Muscle of back (tissue), 3 donors: ENCODE measurements at regions not wholly inside any gene's neighbourhood (a gene's known extent, or its start where the extent isn't known, plus 50 kb on each side); places are given as distances from the start of the nearest gene placed in this dataset.

ENCODE experiments used
- DNase-seq, 3 donors: peaks; one replicate each; pipeline versions ENCODE4 v3.0.0 to v3.0.0-alpha.2; 2013

DNA sequence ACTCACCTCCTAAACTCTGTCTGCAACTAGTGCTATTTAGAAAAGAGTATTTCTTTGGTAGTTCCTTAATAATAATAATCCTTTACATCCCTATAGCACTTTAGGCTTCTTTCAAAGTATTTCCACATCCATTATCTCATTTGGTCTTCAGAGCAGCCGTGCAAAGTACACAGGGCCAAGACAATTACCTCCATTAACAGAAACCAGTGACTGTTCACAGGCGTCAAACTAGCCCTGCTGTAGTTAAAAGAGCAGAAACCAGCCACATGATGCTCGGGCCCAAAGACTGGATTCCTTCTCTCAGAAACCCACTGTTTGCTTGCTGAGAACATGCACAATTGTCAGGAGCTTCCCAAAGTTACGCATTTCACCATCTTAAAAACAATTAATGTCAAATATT lies 396.0 kb upstream of the DAB1 start:
- no peak for DNase-seq

DNA sequence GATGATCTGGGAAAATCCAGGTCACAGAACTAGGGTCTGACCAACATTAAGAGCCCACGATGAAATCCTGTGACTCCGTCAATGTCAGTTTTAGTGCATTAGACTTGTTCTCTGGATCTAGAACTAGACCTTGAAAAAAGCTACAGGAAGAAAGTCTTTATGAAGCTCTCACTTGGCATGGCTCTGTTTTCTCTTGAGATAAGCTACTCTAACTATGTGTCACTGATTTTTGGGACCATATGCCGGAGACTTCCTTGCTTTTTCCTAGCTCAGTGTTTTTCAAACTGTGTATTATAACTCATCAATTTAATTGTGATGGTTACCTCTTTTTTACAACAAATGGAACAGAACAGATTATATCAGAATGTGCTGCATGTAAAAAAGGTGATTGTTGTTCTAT lies 379.7 kb upstream of the DAB1 start:
- no peak for DNase-seq

DNA sequence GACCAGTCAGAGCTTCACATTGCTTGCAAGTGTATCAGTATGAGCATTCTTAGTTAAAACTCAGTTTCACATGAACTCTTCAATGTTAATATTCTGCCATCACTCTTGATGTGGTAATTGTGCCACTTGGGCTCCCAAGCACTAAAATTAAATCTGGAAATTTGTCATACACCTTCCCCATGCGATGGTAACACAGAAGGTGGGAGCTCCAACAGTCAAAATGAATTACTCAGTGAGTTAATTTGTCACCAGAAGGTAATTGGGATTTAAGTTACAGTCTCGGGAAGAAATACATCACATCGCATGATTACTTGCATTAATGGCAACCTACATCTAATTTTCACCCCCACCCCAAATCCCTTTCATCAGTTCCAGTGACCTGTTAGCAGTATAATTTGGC lies 376.5 kb upstream of the DAB1 start:
- DNase-seq = no peak

DNA sequence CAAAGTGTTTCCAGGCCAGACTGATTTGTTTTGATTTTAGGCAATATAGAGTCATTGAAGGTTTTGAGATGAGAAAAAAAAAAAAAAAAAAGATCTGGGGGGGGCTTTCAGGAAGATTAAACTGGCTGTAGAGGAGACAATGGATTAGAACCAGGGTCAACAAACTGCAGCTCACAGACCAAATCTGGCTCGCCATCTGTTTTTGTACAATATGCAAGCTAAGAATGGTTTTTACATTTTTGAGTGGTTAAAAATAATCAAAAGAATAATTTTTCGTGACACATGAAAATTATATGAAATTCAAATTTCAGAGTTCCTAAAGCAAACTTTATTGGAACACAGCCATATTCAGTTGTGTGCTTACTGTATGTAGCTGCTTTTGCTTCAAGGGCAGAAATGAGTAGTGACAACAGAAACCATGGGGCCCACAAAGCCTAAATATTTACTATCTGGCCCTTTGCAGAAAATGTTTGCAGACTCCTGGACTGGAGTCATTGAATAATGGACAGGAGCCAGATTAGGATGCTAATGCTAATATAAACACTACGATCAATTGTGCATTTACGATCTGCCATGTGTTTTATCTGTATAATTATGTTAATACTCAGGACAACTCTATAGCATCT lies 375.7 kb upstream of the DAB1 start:
- no peak for DNase-seq

DNA sequence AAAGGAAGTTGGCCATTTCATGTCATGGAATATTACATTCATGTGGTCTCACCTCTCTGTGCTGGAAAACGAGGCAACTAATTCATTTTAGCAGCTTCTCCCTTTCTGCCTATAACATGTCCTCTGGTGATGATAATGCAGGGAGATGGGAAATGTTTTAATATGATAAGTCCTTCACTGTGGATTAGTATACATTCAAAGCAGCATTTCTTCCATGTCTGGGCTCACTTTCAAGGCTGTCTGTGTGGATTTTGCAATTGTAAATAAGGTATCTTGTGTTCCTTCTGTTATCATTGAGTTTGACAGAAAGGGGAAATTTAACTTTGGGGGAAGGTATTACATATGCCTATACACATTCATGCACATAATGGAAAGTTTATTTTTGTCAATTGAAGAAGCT lies 374.7 kb upstream of the DAB1 start:
- no peak for DNase-seq

DNA sequence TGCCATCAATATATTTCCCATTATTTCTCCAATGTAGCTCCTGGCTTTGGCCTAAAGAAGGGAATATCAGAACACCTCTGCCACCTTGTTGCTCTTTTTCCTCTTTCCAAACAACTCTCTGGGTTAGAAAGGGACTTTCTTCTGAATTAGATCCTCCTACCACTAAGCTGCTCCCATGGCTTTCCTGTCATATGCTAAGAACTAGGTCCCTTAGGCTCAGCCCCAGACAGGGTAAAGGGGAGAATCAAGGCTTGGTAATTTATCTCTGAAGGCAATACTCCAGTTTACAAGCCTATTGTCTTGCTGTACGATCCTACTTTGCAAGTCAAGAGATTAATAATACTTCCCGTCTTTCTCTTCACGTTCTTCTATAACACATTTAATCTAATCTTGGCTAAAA lies 373.2 kb upstream of the DAB1 start:
- no peak for DNase-seq

DNA sequence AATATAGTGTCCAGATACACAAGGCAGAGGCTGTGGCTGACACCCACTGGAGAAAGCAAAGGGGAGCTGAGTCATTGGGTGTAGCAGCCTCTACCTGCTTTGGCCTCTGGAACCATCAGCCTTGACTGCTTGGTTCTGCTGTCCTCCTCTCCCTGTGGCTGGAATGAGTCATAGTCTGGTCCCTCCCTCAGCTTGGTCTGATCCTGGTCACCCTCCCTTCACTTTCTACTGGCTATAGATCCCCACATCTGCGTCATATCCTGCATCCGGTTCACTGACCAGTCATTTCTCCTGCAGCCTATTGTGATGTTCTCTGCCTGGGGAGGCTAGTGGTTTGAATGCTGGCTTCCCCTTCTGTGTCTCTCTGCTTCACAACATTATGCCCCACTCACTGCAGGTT lies 372.8 kb upstream of the DAB1 start:
- no peak for DNase-seq

DNA sequence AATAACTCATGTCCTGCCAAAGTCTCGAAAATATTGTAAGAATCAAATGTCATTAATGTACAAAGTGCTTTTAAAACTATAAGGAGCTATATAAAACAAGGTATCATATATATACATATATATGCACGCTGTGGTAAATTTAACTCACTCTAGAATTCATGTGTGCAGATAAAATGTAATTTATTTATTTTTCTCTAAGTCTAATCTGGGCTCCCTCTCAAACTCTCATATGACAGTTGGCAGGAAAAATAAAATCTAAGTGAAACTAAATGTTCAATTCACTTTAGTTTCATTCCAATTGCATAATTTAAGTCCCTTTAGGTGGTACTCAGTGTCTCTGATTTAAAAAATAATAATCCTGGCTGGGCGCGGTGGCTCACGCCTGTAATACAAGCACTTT lies 372.0 kb upstream of the DAB1 start:
- DNase-seq = no peak

DNA sequence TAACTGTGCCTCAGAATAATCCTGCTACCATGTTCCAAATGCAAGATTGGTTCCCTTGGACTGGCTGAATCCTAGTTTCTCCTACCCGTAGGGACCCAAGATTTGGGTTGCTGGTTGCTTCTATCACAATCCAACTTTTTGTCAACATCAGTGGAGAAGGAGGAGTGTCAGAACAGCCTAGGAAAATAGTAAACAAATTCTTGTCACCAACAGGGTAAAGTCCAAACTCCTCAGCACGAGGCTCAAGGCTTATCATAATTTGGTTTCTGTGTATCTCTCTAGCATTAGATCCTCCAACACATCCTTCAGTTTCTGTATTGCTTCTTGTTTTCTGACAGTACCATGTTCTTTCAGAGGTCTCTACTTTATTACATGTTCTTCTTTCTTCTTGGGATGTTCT lies 370.2 kb upstream of the DAB1 start:
- no peak for DNase-seq

DNA sequence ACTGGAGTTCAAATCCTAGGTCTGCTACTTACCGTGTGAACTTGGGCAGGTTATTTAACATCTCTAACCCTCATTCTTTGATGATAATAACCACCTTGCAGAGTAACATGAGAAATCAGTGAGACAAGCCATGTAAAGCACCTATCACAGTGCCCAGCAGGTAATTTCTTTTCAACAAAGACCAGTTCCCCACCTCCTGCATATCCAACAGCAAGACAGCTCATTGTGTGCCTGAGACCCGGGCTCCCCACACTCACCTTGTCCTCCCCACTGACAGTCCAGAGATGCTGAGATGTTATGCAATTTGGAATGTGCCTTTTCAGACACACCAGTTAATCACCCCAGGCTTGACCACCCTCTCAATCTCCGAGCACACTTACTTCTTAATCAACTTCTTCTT lies 367.6 kb upstream of the DAB1 start:
- DNase-seq = no peak

DNA sequence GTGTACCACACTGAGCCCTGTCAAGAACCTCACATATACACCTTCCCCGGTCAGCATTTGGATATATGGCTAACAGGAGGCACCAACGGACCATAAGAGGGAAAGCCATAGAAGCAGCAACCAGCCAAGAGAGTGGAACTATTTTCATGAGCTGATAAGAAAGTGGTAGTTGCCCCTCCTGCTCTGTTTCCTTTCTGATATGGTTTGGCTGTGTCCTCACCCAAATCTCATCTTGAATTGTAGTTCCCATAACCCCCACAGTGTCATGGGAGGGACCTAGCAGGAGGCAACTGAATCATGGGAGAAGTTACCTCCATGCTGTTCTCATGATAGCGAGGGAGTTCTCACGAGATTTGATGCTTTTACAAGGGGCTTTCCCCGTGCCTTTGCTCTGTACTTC lies 366.1 kb upstream of the DAB1 start:
- no peak for DNase-seq

DNA sequence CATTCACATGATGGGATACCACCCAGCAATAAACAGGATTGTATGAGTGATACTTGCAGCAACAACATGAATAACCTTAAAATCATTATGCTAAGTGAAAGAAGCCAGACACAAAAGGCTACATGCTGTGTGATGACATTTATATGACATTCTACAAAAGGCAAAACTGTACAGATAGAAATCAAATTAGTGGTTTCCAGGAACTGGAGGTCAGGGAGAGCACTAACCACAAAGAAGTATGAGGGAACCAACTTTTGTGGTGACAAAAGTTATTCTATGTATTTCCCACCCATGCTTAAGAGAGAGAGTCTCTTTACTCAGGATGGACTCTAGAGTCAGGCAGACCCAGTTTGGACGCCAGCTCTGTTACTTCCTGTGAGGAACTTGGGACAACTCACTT lies 364.5 kb upstream of the DAB1 start:
- no peak for DNase-seq

DNA sequence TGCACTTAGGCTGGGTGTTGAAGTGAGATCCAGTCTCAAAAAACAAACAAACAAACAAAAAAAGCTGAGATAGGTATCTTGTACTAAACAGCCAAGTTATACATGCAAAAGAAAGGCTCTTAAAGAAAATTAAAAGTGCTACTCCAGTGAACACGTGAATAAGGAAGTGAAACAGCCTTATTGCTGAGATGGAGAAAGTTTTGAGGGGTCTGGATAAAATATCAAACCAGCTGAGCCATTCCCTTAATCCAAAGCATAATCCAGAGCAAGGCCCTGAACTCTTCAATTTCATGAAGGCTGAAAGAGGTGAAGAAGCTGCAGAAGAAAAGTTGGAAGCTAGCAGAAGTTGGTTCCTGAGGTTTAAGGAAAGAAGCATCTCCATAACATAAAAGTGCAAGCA lies 360.5 kb upstream of the DAB1 start:
- DNase-seq = no peak

DNA sequence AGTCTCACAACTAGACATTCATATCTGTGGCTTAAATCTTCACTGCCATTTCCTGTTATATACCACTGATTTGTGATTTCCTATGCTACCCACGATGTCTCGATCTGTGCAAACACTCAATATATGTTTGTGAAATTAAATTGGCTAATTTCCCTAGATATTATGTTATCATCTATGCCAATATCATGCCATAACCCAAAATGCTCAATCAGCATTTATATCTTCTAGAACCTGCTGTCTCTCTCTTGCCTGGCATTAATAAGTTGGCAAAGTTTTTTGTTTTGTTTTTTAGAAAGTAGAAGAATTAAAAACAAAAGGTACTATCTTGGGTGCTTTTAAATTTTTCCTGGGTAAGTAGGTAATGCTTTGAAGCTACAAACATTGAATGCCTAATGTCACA lies 358.5 kb upstream of the DAB1 start:
- no peak for DNase-seq

DNA sequence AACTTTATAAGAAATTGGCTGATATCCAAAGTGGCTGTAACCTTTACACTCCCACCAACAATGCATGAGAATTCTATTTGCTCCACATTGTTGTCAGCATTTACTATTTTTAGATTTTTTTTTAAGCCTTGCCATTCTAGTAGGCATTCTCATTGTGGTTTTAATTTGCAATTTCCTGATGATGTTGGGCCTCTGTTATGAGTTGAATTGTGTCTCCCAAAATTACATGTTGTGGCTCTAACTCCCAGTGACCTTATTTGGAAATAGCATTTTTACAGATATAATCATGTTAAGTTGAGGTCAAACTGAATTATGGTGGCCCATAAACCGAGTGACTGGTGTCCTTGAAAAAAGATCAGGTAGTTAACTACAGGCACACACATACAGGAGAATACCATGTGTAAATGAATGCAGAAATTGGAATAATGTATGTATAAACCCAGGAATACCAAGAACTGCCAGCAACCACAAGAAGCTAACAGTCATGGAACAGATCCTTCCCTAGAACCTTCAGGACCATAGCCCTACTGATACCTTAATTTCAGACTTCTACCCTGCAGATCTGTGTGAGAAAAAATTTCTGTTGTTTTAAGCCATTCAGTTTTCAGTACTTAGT lies 348.8 kb upstream of the DAB1 start:
- DNase-seq = no peak

DNA sequence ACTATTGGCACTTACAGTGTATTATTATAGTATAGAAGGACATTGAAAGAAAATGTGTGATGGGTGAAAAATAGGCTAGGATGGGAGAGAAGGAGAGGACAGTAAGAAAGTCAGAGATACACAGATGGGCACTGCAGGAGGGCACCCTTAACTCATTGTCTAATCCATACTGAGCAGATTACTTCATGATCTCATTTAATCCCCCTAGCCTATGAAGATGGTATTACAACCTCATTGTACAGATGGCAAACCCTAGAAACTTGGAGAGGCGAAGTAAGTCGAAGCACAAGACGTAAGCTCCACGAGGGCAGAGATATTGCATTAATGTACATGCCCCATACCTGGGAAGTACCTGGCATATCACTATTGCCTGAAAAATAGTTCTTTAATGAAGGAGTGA lies 346.9 kb upstream of the DAB1 start:
- DNase-seq = no peak

DNA sequence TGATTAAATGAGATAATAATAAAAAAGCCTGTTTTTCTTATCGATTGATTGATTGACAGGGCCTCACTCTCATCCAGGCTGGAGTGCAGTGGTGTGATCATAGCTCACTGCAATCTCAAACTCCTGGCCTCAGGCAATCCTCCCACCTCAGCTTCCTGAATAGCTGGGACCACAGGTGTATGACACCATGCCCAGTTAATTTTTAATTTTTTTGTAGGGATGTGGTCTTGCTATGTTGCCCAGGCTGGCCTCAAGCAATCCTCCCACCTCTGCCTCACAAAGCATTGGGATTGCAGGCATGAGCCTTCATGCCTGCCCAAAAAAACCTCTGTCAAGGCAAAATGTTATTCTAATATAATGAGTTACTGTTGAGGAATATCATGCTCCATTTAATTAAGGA lies 346.4 kb upstream of the DAB1 start:
- no peak for DNase-seq

DNA sequence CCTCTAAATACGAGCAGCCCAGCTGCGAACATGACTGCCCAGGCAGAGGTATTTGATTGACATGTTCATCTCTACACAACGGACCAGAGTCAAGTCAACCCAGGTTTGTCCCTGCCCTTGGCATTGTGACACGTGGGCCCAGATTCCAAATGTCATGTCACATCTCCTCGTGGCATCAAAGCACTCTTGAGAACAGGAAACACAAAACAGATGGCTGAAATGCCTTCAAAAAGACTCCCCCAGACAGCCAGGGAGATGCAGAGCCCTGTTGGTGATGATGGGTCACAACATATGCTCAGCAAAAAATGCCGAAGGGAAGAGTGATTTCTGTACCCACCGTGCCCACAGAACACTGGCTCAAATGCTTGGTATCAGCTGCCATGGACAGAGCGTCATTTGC lies 337.8 kb upstream of the DAB1 start:
- DNase-seq = no peak

DNA sequence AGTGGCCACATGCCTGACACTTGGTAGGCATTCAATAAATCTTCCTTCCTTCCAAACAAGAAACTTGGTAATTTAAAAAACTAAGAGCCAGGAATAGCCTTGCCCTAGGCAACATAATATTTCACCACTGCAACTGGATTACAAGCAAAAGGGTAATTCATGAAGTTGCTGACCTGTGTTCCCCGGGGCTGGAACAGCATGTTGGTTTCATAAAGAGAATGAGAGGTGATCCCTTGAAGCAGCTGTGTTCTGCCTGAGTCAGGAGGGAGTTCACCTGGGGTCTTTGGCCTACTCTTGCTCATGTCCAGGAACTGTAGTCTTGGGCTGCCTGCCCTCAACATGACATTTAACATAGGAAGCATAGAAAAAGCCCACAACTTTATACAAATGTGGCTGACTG lies 329.0 kb upstream of the DAB1 start:
- DNase-seq = no peak

DNA sequence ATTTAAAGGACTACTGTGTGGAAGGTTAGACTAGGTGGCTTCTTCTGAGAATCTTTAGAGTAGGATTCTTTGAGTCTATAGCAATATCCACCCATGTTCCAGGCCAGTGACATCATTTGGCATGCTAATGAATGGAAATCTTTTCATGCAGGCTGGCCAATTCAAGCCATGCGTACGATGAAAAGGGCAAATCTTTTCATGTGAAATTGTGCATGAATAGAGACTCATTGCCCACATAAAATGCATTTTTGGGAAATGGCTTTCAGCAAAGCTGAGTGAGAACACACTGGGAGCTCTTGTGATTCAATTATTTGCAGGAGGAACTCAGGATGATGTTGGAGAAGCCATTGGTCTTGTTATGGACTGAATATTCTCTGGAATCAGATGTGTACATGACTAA lies 324.9 kb upstream of the DAB1 start:
- DNase-seq = no peak

DNA sequence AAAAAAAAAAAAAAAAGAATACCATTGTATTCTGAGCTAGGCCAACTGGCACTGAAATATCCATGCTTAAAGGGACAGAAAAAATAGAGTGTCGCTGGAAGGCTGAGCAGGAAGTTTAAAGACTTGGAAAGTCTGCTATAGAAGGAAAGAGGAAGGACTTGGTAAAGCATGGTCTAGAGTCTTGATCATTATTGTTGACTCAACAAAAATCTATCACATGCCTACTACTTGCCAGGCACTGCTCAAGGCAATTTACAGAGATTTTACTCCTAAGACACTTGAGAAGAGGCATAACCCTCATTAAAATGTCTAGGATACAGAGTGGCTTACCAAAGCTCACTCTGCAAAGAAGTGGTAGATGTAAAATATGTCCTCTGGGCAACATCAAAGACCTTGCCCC lies 324.0 kb upstream of the DAB1 start:
- no peak for DNase-seq

DNA sequence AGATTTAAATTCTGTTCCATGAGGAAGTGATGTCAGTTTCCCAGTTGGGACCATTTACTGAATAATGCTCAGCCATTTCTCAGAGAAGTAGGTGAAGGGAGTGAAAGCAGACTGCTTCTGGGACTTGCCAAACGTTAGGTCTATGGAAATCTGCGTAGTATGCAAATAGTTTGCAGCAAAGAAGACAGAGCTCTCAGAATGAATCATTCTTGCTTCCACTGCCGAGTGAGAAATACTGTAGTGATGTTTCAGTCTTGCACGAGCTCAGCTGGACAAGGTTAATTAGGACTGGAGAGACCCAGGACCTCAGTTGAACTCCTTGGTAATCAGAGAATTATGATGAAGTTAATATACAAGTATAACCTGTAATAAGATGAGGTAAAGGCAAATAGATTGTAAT lies 317.7 kb upstream of the DAB1 start:
- DNase-seq = no peak

DNA sequence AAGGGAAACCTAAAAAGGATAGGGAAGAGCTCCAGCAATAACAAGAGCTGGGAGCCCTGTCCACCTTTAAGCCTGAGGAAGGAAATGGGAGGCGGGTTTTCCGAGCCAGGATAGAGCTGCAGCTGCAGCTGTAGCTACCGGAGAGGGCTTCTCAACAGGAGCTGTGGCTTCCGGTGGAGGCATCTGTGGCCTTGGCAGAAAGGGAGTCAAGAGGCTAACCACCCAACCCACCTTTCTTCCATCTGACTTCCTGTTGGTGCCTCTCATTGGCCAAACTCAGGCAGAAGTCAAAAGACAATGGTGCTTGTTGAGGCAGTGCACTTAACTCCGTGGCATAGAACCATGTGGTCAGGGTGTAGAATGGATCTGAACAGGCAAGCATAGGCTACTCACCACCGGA lies 313.1 kb upstream of the DAB1 start:
- no peak for DNase-seq

DNA sequence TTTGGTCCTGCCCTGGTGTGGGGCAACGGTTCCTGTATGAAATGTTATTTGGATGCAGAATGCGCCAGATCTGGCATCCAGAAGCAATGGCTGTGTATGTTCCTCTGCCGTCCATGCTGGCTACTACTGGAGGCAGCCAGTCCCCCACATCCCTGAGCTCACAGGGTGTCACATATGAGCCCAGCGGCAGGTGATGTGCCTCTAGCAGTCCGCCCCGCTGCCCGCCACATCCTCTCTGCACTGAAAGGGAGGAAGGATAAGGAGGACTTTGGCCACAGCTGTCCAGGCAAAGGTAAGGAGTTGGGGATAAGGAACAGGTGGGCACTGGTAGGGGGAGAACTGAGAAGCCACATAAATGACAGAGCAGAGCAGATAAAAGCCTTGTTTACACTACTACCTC lies 305.3 kb upstream of the DAB1 start:
- DNase-seq = no peak

DNA sequence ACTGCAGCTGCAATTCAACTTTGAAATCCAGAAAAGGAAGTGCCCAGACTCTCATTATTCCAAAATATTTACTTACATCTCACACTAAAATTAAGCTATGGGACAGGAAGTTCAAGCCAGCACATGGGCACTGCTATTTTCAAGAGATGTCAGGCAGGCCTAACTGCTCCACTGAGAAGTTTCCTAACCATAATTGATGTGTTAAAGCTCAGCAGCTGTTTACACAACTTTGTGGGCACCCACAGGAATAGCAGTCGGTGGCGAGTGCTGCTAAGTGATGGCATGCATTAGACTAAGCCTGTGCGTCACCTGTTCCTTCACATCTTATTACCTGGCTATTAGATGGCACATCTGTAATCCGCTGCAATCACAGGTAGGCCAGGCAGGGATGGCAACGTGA lies 303.3 kb upstream of the DAB1 start:
- DNase-seq = no peak
